Hematopoietic multipotent progenitor cell (in vitro differentiated cells): ENCODE measurements at regions not wholly inside any gene's neighbourhood (a gene's known extent, or its start where the extent isn't known, plus 50 kb on each side); places are given as distances from the start of the nearest gene placed in this dataset.
"Not testable (repeated sequence)": the region's sequence is repeated elsewhere in the genome, so short reads cannot be mapped to it uniquely, and the experiment has no call there.

Experiments
- DNase-seq, 3 donors: peaks; one replicate each; pipeline ENCODE4 v3.0.0-alpha.2; 2011 to 2015; ENCODE audit warnings: low read depth in 2 of 3, low spot score in 2 of 3

GRCh38 chr11:92168936-92169335, 55.7 kb upstream of the FAT3 start:
- DNase-seq = no peak

- no peak for DNase-seq
Observed at GRCh38 chr11:92167571-92167970, 57.0 kb upstream of the FAT3 start.

DNA sequence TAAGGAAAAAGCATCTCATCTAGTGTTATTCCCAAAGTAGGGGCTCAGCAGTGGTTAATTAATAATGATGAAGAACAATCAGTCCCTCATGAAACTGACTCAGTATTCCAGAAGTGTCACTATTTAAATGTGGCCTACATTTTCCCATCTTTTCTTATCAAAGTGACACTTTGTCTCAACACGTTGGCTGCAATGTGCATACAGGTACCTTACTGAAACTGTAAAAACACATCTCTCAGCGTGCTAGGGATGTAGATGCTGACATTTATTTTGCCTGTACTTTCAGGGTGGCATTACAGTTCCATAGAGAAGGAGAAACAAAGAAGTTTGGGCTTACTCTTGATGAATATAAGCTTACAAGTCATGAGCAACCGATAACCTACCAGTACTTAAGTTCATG, 58.3 kb upstream of the FAT3 start:
- DNase-seq = no peak

GRCh38 chr11:92163879-92164278, 60.7 kb upstream of the FAT3 start:
- no peak for DNase-seq

DNA sequence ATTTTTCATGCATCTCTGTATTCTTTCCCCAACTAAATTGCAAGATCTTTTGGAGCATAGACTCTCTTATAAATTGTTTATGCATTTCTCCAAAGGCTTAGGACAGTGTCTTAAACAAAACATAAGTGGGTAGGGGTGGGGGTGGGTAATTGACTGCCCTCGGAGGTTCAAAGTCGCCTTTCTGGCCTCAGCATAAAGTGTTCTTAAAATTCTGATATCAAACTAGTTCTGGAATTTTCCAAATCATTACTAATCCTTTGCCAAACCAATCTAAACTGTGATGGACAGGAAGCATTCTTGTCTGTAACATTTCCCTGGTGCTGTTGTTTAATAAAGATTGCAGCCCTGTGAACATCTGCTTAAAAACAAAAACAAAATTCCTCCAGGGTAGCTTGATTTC, 61.8 kb upstream of the FAT3 start:
- DNase-seq = no peak

GRCh38 chr11:92159931-92160330, 64.7 kb upstream of the FAT3 start:
- DNase-seq = no peak

DNA sequence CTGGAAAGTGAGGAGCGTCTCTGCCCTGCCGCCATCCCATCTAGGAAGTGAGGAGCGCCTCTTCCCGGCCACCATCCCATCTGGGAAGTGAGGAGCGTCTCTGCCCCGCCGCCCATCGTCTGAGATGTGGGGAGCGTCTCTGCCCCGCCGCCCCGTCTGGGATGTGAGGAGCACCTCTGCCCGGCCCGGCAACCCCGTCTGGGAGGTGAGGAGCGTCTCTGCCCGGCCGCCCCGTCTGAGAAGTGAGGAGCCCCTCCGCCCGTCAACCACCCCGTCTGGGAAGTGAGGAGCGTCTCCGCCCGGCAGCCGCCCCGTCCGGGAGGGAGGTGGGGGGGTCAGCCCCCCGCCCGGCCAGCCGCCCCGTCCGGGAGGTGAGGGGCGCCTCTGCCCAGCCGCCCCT, 67.2 kb upstream of the FAT3 start:
- not testable (repeated sequence) for DNase-seq

DNA sequence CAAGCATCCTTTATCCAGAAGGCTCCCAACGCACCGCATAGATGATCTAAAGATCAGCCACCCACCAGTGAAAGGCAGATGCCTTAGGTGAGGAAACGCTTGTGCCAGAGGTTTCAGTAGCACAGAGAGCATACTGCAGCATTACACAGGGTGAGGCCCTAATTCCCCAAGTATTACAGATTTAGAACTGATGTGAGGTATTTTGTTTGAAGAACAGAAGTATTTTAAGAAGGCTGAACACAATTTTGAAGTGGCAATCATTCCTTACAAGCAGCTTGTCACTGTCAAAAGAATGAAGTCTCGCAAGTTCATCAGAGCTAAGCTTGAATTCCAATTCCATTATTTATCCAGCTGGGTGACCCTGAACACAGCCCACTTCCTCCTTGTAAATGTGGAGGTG, 70.0 kb upstream of the FAT3 start:
- DNase-seq = no peak

DNA sequence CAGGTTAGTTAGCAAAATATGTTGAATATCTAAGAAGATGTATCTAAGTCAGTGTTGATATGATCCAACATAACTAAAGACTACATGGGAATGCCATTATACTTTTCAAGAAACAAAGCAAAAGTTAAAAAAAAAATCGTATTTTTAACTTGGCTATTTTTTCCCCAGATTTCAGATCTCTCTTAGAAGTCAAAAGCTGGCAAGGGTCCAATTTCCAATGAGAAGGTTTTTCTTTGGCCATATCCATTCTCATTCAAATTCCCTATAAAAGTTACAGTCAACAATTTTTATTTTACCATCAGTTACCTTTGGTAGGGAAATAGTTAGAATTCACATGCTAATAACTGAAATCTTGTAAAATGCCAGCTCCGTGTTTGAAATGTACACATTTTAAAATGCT, 70.5 kb upstream of the FAT3 start:
- no peak for DNase-seq

DNA sequence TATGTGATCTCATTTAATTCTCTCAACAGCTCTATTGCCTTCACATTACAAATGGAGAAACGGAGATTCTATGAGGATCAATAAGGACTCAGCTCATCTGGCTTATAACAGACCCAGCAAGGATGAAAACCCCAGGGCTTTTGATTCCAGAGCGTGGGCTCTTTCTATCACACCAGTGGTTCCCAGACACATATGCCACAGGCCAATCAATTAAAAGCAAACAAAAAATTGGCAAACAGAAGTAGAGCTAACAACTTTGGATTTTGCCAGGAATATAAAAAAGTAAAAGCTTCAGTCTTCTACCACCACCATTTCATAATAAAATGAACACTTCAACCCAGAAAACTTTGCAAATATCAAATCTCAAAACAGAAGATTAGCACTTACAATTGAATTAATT, 71.1 kb upstream of the FAT3 start:
- DNase-seq = no peak

- no peak for DNase-seq
Observed at GRCh38 chr11:92152245-92152644, 72.4 kb upstream of the FAT3 start.

GRCh38 chr11:92149996-92150395, 74.6 kb upstream of the FAT3 start:
- no peak for DNase-seq

- DNase-seq = no peak
Observed at GRCh38 chr11:92141725-92142124, 82.9 kb upstream of the FAT3 start.

DNA sequence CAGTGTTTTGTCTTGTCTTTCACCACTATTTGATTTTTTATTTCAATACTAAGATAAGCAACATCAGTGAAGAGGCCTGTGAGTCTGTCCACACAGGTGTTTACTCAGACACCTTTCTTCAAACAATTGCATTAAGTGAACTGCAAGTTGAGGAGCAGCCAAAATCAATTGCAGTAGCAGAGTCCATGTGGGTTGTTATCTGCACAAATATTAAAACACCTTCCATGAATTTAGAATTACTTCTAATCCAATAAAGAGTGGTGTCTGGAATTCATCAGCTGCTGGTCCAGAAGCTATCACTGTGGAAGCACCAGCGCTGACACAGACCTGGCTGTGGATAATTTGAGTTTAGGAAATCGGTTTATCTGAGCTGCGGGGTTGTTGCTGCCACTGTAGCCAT, 83.5 kb upstream of the FAT3 start:
- no peak for DNase-seq

GRCh38 chr11:92140021-92140420, 84.6 kb upstream of the FAT3 start:
- no peak for DNase-seq

DNA sequence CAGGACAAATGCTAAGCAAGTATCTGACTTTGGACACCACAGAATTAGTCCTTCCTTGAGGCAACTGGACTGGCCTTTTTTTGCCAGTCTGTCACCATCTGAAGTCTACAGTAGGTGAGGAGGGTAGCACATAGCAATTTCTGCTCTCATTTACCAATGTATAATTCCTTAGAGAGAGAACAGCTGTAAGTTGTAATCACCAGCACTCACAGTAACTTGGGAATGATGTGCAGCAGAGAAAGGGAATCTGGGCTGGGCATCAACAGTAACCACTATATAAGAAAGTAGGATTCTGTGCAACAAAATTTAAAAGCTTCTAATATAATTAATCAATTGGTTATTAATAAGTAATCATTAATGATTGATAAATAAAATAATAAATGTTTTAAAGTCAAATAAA, 86.3 kb upstream of the FAT3 start:
- no peak for DNase-seq

GRCh38 chr11:92137747-92138146, 86.9 kb upstream of the FAT3 start:
- no peak for DNase-seq

DNA sequence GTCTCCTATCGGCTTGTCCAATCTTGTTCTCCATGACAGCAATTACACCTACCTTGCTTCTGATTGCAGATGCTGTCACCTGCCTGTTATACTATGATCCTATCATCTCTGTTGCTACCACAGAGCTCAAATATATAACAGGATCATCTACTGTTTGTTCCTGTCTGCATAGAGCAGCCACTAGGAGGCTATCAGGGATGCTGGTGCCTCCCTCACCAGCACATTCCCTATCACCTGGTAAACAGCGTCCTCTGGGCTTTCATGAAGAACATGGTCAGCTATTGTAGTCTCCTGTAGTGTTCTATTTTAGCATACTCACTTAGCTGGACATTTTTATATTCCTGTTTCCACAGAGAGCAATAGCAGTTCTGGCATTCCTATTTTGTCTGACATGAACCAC, 87.8 kb upstream of the FAT3 start:
- no peak for DNase-seq

- no peak for DNase-seq
Observed at GRCh38 chr11:92131289-92131865, 93.2 kb upstream of the FAT3 start.

GRCh38 chr11:92130421-92130831, 94.2 kb upstream of the FAT3 start:
- no peak for DNase-seq

GRCh38 chr11:92129811-92130210, 94.8 kb upstream of the FAT3 start:
- DNase-seq = no peak

GRCh38 chr11:92128026-92128425, 96.6 kb upstream of the FAT3 start:
- no peak for DNase-seq

GRCh38 chr11:92125321-92125720, 99.3 kb upstream of the FAT3 start:
- DNase-seq = no peak

DNA sequence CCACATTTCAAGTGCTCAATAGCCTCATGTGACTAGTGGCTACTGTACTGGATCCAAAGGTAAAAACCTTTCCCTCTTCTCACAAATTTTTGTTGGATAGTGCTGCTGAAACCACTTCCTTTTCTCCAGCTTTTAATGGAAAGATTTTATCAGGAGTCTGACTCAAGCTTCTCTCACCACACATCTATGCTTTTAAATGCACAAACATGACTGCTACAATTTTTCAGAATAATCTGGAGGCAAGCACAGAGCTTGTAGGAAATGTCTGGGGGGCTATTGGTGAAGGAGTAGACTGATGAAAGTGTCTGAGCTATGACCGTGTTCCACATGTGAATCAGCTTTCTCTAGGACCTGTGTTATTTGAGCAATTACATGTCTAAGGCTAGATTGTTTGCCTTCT, 101.1 kb upstream of the FAT3 start:
- no peak for DNase-seq
